ENCODE measurements at regions not wholly inside any gene's neighbourhood (a gene's known extent, or its start where the extent isn't known, plus 50 kb on each side); places are given as distances from the start of the nearest gene placed in this dataset.

- Mint-ChIP-seq H3K9me3 (peaks cover 3% of the 10 kb centered on the region), H3K4me3 (no peak overlapping the region), H3K36me3 (ENCODE audit: low read depth) (no peaks in the 10 kb centered on the region), H3K27me3 (ENCODE audit: insufficient read depth) (no peaks in the 10 kb centered on the region), H3K4me1 (no peaks in the 10 kb centered on the region), H3K27ac (no peak overlapping the region)
- no peak for DNase-seq
- no peak overlapping the region for H3K4me3 ChIP-seq (ENCODE audit: low read length)
- no peak overlapping the region for H3K27ac ChIP-seq (ENCODE audit: low read depth, low read length)
- no peak for TF ChIP-seq CTCF (conservative IDR thresholded peaks at IDR 0.05)
- H3K9me3 ChIP-seq (ENCODE audit: control insufficient read depth, low read length), result peaks cover 16% of the 10 kb centered on the region
- H3K9ac ChIP-seq (ENCODE audit: extremely low read depth, low read length, poor library complexity, severe bottlenecking), result no peak overlapping the region
- WGBS, 2 experiments (ENCODE audit: insufficient coverage in 1 of 2, insufficient read length in 1 of 2), result 95 to 100% methylated on average over 2 to 4 of the region's 4 CpGs
- H3K36me3 ChIP-seq (ENCODE audit: control insufficient read depth, insufficient read depth, low read length), result no peaks in the 10 kb centered on the region
- H3K4me1 ChIP-seq (ENCODE audit: control insufficient read depth, insufficient read depth, low read length), result no peaks in the 10 kb centered on the region
- no peaks in the 10 kb centered on the region for H3K27me3 ChIP-seq (ENCODE audit: control insufficient read depth, insufficient read depth, low read length, poor library complexity, severe bottlenecking)
Observed at GRCh38 chr18:51802569-51803428, 537.2 kb upstream of the DCC start.

- Mint-ChIP-seq H3K27ac (no peak overlapping the region), H3K4me3 (no peak overlapping the region), H3K9me3 (no peaks in the 10 kb centered on the region), H3K27me3 (ENCODE audit: insufficient read depth) (no peaks in the 10 kb centered on the region), H3K36me3 (ENCODE audit: low read depth) (no peaks in the 10 kb centered on the region), H3K4me1 (no peaks in the 10 kb centered on the region)
- no peaks in the 10 kb centered on the region for H3K27me3 ChIP-seq (ENCODE audit: control insufficient read depth, insufficient read depth, low read length, poor library complexity, severe bottlenecking)
- no peak overlapping the region for H3K27ac ChIP-seq (ENCODE audit: low read depth, low read length)
- H3K4me1 ChIP-seq (ENCODE audit: control insufficient read depth, insufficient read depth, low read length), result no peaks in the 10 kb centered on the region
- H3K4me3 ChIP-seq (ENCODE audit: low read length), result no peak overlapping the region
- 98 to 100% methylated on average over 2 of the region's 2 CpGs for WGBS, 2 experiments (ENCODE audit: insufficient coverage in 1 of 2, insufficient read length in 1 of 2)
- no peak for TF ChIP-seq CTCF (conservative IDR thresholded peaks at IDR 0.05)
- H3K9ac ChIP-seq (ENCODE audit: extremely low read depth, low read length, poor library complexity, severe bottlenecking), result no peak overlapping the region
- H3K36me3 ChIP-seq (ENCODE audit: control insufficient read depth, insufficient read depth, low read length), result no peaks in the 10 kb centered on the region
- no peak for DNase-seq
- no peaks in the 10 kb centered on the region for H3K9me3 ChIP-seq (ENCODE audit: control insufficient read depth, low read length)
Observed at GRCh38 chr18:51807336-51807735, 532.7 kb upstream of the DCC start.

GRCh38 chr18:51811883-51812282 is 528.1 kb upstream of the DCC start:
- H3K27me3 Mint-ChIP-seq (ENCODE audit: insufficient read depth), result no peaks in the 10 kb centered on the region
- Histone ChIP-seq H3K27me3 (ENCODE audit: control insufficient read depth, insufficient read depth, low read length, poor library complexity, severe bottlenecking) (no peaks in the 10 kb centered on the region), H3K9me3 (ENCODE audit: control insufficient read depth, low read length) (no peaks in the 10 kb centered on the region), H3K36me3 (ENCODE audit: control insufficient read depth, insufficient read depth, low read length) (no peaks in the 10 kb centered on the region), H3K9ac (ENCODE audit: extremely low read depth, low read length, poor library complexity, severe bottlenecking) (no peak overlapping the region), H3K27ac (ENCODE audit: low read depth, low read length) (no peak overlapping the region), H3K4me3 (ENCODE audit: low read length) (no peak overlapping the region), H3K4me1 (ENCODE audit: control insufficient read depth, insufficient read depth, low read length) (no peaks in the 10 kb centered on the region)
- no peak for TF ChIP-seq CTCF (conservative IDR thresholded peaks at IDR 0.05)
- 93 to 100% methylated on average over 2 of the region's 2 CpGs for WGBS, 2 experiments (ENCODE audit: insufficient coverage in 1 of 2, insufficient read length in 1 of 2)
- H3K27ac Mint-ChIP-seq, result no peak overlapping the region
- no peak for DNase-seq
- H3K4me1 Mint-ChIP-seq, result no peaks in the 10 kb centered on the region
- no peak overlapping the region for H3K4me3 Mint-ChIP-seq
- no peaks in the 10 kb centered on the region for H3K36me3 Mint-ChIP-seq (ENCODE audit: low read depth)
- no peaks in the 10 kb centered on the region for H3K9me3 Mint-ChIP-seq
